NK-92 treated with Interleukin-12 subunit alpha and Interleukin-12 subunit beta, amount 100 ng/mL, for 24 hours (cell line): ENCODE measurements at regions not wholly inside any gene's neighbourhood (a gene's known extent, or its start where the extent isn't known, plus 50 kb on each side); places are given as distances from the start of the nearest gene placed in this dataset.
"Not testable (repeated sequence)": the region's sequence is repeated elsewhere in the genome, so short reads cannot be mapped to it uniquely, and the experiment has no call there.

ENCODE experiments used
- DNase-seq: peaks from one replicate; lab custom pipeline; 2025; lab: John Stamatoyannopoulos, UW

DNA sequence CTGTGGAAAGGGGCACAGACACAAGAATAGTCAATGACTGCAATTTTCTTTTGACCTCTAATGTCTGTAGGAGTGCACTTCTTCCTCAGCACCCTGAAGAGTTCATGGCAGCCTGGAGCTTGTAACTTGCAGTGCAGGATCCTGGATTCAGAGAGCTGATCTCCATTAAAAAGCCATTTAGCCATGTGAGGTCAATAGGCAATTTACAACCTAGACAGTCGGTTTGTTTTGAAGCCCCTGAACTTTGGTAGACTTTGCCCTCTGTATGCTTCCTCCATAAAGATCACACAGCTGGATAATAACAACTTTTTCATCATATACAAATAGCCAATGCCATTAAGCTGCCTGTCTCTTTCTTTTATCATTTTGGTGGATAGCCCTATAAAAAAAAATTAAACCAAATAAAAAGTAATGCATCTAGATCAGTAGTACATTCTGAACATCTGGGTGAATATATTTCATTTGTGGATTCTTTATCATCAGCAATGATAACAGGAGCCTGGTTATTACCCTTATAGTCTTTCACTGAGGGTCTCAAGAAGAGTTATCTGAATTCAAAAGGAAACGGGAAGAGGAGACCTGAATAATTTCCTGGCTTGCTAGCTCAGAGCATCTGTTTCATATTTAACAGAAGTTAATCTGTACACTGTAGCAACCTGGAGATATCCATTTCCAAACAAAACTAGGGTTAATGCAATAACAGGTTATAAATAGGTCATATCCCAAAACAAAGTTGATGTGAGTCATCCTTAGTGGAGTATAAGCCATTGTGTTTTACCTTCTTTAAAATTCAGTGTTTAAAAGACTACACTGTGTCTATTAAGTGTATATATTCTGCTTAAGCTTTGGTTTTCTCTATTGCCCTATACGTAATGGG is 193.8 kb upstream of the ACTBL2 start:
- no peak for DNase-seq

DNA sequence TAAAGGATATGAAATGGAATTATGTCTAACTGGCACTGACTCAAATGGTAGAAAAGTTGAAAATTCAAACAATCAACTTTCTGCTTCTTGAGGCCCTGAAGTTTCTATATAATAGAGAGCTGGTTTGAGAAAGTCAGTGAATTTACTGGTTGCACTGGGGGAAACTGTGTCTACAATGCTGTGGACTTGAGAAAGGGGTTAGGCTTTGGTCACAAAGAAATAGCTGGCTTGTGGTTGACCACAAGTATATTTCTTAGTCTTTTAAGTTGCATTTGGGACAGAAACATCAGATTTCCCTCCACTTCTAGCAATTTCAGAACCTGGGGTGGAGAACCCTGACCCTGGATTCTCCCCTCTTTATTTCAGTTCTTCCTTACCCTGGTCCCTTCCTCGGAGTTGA is 192.6 kb upstream of the ACTBL2 start:
- no peak for DNase-seq

DNA sequence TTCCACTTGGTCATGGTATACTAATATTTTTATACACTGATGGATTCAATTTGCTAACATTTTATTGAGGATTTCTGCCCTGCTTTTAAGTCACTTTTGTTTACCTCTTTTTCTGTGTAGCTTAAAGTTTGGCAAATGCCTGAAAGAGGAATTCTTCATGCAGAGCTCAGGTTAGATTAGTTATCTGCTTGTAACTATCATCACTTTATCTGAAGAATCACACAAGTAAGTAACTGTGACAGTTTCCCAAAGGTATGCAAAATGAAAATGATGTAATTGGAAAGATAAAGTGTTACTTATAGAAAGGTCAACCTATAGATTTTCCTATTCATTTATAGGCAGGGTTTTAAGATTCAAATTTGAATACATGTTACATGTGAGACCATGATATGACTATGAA is 188.8 kb upstream of the ACTBL2 start:
- DNase-seq: no peak

DNA sequence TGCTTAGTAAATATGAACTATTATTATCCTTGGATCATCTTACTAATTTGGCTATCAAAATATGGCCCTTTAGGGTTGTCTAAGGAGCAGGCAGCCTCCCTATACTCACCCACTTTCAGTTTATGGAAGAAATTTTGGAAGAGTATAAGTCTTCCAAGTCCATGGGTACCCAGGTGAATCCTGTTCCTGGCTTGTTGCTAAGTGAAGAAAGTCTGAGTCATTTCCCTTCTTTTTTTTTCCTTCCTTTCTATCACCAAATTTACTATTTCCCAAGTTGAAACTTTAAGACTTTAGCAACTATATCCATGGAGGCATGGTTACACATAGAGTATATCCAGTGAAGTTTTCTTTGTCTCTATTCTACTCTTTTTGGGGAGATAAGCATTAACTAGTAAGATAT is 184.0 kb upstream of the ACTBL2 start:
- DNase-seq: no peak

DNA sequence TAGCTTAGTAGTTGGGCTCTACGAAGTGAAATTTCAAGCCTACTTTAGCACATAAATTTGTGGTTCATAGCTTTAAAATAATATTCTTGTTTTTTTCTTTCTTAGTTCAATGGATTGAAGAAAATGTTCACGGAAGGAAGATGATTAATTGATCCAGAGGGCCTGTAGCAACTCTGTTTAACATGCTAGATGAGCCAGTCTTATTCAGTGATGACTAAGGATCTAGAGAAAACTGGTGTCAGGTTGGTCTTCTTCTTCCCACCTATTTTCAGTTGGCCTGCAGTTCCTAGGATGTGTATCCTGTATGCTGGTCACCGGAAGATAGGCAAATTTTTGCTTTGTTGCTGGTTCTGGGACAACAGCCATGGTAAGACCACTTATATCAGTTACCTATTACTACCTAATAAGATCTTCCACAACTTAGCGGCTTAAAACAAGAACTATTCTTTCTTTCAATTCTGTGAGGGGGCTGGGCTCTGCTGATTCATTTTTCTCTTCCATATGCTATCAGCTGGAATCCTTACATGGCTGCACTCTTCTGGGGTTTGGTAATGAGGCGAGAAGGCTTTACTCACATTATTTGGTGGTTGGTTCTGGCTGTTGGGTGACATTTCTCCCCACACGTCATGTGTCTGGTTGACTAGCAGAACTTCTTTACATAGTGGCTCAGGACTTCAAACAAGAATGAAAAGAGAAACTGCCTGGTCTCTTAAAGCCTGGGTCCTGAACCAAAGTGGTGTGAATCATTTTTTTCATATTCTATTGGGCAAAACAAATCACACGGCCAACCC is 182.7 kb upstream of the ACTBL2 start:
- no peak for DNase-seq

DNA sequence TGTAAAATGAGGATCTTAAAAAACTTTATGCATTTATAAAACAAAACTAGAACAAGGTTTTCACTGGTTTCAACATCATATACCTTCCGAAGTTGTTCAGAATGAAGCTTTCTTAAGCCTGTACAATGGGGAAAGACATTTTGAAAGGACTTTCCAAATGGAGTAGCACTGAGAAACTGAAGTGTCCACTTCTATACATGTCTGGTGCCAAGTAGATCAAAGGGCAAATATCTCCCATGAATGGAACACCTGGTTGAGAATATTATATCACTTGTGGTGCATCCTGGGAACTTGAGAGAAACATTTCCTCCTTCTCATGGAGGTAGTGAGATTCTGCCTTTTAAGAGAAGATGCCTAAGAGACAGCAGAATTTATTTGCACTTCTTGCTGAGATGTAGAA is 182.1 kb upstream of the ACTBL2 start:
- DNase-seq: no peak

DNA sequence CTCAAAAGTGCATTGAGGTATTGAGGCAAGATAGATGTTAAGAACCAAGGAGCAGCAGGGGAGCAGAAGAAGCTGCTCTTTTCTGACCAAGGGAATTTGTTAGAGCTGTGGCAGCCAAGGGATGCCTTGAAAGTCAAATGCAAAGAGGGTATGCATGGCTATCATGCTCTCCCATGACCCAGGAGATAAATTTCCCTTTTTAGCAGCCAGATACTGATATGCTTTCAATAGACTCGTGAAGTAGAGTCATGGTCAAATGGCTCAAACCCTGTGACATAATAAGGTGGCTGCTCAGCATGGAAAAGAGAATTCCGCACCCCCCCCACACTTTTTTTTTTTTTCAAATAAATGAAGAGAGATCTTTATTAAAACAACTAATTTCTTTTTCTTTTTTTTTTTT is 180.9 kb upstream of the ACTBL2 start:
- DNase-seq: no peak

DNA sequence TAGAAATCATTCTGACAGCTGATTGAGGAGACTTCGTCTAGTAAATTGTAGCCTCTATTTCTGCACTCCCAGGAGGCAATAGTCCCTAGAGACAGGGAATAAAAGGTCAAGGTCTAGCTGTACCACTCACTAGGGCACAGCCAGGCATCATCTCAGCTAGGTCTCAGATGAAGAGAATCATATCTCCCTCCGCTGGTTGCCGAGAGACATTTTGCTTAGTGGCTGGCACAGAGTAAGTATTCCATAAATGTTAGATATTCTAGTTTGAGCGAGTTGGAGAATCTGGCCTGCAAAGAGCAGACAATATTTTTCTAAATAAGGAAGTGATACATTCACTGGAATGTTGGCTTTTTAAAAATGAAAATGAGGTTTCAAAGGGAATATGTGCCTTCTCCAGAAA is 180.4 kb upstream of the ACTBL2 start:
- DNase-seq: no peak

DNA sequence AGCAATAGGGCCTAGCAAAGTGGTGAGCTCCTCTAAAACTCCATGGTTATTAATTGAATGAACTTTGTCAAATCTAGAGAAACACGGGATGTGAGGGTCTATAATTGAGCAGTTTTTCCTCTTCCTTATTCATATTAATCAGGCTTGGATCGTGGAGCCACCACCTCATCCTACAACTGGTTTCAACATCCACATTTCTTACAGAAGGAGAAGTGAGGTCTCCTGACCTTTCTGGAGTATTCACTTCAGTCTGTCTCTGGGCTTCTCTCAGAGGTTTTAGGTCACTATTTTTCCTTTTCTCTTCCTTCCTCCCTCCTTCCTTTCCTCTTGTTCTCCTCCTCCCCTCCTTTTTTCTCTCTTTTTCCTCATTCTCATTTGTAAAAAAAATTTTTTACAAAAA is 177.3 kb upstream of the ACTBL2 start:
- DNase-seq: no peak

DNA sequence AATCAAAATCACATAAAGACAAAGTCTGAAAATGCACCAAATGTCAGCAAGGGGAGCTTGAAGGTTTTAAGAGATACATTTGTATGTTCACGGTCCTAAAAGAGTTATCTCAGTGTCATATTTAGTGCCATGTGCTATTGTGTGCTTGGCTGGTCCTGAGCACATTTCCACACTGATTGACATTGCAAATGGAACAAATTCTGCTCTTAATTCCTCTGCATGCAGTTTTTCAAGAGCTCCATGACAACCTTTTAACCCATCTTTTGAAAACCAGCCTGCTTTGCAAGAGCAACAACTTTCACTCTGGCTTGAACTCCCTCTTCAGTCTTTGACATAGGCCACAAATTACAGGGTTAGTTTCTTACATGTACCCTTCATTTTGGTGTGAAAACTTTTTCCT is 175.4 kb upstream of the ACTBL2 start:
- no peak for DNase-seq

DNA sequence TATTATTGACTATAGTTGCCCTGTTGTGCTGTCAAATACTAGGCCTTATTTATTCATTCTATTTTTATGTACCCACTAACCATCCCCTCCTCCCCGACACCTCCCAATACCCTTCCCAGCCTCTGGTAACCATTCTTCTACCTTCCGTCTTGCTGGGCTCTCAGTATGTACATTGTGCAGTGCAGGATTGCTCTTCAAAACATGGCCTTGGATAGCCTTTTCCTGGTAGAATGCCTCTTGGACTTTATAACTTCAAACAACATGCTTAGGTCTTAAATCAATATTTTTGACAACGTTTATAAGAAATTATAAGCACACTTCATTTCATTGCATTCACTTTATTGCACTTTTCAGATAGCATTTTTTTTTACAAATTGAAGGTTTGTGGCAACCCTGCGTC is 172.6 kb upstream of the ACTBL2 start:
- DNase-seq: no peak

DNA sequence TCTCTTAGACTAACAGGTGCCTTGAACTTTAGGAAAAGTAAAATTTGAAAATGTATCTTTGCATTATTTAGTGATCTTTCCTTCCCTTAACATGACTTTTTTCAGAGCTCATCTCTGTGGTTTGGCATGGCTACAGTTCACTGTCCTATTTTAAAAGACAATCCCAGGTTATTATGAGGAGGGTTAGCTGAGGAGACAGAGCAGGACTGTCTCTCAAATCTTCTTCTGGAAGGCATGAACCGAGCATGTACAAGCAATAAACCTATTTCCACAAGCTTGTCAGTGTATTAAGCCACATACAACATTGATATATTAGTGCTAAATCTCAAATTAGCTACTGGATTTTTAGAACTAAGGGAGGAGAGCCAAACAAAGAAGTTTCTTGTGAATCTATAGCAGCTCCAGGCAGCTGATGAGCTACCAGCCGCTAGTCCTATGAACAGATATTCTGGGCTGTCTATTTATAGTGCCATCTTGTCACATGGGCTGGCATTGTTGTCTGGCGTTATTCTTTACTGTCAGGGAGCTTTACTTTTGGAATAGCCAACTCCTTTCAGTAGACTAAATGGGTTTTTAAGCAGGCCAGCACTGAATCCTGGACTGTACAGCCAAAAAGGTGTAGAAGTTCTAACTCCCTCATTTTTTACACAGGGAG is 171.2 kb upstream of the ACTBL2 start:
- no peak for DNase-seq

DNA sequence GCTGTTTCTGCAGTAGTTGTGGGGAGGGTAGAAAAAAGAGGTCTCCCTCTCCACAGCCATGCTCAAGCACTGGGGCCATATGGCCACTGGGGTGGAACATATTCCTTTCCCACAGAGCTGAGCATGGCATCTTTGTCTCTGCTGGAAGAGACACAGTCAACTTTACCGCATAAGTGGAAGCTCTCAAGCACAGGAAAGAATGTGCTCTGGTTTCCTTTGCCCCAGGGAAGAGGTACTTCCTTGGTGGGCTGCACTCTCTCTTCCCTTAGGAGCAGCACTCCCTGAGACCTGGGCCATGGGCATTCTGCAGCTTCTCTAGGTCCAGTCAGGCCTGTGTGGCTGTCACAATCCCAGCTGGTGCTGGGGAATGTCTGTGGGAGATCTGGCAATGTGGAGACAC is 168.5 kb upstream of the ACTBL2 start:
- no peak for DNase-seq

DNA sequence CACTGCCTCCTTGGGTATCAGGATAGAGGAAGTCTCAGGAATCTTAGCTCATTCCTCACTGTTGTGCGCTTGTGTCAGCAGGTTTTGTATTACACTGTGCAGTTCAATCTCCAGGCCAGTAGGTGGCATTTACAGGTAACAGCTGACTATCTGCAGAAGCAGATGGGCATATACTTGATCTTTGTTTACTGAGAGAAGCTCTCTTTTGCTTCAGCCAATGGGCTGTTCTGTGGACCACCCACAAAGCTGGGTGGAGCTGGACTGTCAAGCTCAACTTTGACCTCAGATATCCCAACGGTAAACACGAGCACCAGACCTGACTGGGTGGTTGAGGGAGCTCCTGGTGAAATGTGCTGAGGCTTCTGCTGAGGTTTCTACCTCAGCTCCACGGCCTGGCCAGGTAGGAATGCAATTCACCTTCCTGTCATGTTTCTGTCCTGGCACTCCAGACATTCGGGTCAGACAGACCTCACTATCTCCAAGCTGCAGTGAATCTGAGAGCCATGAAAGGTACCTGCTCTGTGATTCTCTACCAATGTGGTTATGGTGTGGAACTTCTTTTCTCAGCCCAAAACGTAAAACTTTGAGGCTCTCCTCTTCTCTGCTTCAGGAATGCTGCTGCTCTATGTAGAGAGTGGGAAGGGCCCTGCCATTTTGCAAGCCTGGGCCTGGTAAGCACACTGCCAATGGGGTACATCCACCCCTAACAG is 167.9 kb upstream of the ACTBL2 start:
- no peak for DNase-seq

DNA sequence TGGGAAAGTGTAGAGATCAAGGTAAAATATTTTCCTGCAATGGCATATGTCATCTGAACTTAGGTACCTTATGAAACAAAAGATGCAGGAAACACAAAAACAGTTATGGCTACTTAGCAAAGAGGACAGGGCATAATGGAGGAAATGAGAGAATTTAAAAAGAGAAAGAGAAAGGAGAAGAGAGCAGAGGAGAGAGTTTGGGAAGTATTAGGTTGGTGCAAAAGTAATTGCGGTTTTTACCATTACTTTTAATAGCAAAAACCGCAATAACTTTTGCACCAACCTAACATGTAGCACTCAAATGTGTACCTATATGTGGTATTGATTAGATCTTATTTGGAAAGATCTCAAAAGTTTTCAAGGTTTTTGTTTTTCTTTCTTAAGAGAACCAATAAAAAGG is 160.1 kb upstream of the ACTBL2 start:
- DNase-seq: no peak

DNA sequence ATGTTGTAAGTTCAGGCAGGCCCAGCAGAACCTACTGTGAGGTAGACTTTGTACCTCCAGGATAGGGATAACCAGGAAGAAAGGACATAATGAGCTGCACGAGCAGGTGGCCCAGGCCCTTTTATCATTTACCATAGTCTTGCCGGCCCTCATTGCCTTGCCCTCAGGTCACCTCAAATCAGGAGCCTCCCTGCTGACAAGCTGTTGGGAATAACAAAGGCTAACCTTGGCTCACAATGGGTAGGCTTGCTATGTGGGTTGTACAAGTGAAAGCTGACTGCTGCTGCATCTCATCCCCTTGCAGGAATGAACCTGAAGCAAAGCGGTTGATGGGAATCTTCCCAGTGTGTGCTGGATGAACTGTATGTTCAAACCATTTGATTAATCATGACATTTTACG is 159.5 kb upstream of the ACTBL2 start:
- no peak for DNase-seq

DNA sequence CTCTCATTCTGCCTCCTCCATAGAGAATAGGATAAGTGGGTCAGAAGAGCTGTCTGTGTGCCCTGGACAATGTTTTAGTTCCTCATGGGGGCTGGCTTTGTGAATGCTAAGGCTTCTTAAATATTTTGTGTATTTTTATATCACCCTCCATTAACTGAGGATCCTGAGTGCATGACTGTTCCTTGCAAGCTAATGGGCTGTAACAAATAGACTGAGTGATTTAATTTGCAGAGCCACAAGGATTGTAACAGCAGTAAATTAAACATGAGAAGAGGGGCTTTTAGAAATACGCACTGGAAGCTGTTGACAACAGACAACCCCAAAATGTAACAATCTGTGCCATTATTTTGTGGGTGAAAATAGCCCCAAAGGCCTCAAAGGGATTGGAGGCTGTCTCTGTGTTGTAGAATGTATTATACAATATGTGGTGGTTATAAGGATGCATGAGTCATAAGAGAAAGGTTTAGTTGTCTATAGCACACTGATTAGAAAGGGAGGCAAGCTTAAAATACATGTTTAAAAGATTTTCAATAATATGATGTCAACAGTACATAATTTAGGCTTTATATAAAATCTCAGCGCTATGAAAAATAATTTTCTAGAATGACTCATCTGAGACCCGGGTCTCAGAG is 152.7 kb upstream of the ACTBL2 start:
- no peak for DNase-seq

DNA sequence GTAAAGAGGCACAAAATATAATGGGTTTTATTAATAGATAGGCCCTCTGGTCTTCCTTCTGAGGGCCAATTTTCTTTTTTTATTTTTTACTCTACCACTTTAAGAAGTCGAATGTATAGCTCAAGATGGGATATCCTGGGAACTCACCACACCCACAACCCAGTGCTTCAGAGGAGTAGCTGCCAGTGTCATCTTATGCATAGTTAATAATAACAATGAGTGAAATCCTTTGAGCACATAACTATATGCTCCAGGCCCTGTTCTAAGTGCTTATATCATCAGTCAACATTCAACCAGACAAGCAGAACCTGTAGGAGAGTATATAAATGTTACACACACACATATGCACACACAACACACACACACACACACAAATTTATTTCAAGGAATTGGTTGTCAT is 150.3 kb upstream of the ACTBL2 start:
- DNase-seq: no peak

DNA sequence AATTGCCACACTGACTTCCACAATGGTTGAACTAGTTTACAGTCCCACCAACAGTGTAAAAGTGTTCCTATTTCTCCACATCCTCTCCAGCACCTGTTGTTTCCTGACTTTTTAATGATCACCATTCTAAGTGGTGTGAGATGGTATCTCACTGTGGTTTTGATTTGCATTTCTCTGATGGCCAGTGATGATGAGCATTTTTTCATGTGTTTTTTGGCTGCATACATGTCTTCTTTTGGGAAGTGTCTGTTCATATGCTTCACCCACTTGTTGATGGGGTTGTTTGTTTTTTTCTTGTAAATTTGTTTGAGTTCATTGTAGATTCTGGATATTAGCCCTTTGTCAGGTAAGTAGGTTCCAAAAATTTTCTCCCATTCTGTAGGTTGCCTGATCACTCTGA is 148.5 kb upstream of the ACTBL2 start:
- not testable (repeated sequence) for DNase-seq

DNA sequence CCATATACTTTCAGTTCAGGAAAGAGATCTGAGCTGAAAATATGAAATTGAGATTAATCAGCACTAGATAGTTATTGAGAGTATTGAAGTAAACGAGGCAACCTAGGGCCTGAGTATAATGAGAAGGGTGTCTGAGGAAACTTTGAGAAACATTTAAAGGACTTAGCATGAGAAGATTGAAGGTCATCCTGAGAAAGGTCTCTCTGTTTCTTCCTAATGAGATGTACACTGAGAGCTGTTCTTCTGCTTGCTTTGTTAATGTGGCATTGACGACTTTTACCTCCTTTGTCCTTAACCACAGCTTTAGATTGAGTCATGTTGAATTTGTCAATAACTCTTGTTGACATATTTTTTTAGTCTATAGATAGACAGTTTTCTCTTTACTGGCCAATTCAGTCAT is 145.1 kb upstream of the ACTBL2 start:
- DNase-seq: no peak

DNA sequence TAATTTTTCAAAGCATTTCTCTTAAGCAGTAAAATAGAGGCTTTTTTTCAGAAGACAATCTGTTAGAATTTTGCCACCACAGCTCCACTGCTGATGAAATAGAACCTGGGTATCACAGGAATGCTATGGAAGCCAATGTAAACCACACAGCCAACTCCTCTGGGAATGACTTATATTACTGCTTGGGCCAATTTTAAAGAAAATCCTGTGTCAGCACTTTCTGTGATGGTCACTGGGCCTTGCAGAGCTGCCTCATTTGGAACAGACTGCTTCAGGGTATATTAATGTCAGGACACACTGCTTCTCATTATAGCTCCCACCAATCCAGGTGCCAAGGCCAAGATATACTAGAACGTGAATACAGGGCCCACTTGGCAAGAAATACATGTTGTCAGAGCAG is 144.1 kb upstream of the ACTBL2 start:
- DNase-seq: no peak

DNA sequence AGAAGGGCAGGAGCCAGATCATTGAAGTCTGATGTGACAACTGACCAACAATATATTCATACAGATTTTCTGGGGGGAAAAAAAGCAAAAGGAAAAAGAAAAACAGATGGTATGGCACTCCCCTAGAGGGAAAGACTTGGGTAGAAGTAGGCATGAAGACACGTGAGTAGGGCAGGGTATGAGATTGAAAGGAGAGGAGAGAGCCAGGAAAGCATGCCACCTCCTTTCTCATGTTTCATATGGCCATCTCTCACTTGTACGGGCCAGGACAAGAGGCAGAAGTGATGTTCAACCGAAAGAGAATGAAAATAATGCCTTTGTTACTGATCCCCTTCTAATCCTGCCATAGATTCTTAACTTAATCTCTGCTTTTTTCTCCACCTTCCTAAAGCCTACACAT is 139.0 kb upstream of the ACTBL2 start:
- no peak for DNase-seq
